Cardiac muscle cell (in vitro differentiated cells and primary cell): ENCODE measurements at regions not wholly inside any gene's neighbourhood (a gene's known extent, or its start where the extent isn't known, plus 50 kb on each side); places are given as distances from the start of the nearest gene placed in this dataset.

Experiments
- DNase-seq, 2 donors: peaks; one replicate each; pipeline versions ENCODE4 v3.0.0 to v3.0.0-alpha.2; 2010 to 2017; ENCODE audit warnings: low read depth in 1 of 2, low spot score in 1 of 2
- H3K27ac ChIP-seq: fragments of 200-600 bp; sonication (generic); 2 replicates; pipeline ENCODE4 v1.5.1; 2016
- H3K27me3 ChIP-seq: fragments of 200-600 bp; sonication (generic); 2 replicates; pipeline ENCODE4 v1.6.0; 2016; ENCODE audit warnings: control low read depth
- H3K36me3 ChIP-seq: fragments of 200-600 bp; sonication (generic); 2 replicates; pipeline ENCODE4 v1.5.1; 2016; ENCODE audit warnings: control low read depth
- H3K4me1 ChIP-seq: fragments of 200-600 bp; sonication (generic); 2 replicates; pipeline ENCODE4 v1.8.1; 2017; ENCODE audit warnings: low read depth, mild to moderate bottlenecking, mixed run types
- H3K4me3 ChIP-seq: fragments of 200-600 bp; sonication (generic); 2 replicates; pipeline ENCODE4 v1.5.1; 2016; ENCODE audit warnings: mild to moderate bottlenecking
- H3K9me3 ChIP-seq: fragments of 200-600 bp; sonication (generic); 2 replicates; pipeline ENCODE4 v1.5.1; 2017; ENCODE audit warnings: low read depth, mild to moderate bottlenecking, control low read depth
- TF ChIP-seq, protein P1 (sequence below): IDR thresholded peaks from 2 replicates; pipeline ENCODE4 v1.5.1; 2012; ENCODE audit warnings: low read depth, mild to moderate bottlenecking, low read length

DNA sequence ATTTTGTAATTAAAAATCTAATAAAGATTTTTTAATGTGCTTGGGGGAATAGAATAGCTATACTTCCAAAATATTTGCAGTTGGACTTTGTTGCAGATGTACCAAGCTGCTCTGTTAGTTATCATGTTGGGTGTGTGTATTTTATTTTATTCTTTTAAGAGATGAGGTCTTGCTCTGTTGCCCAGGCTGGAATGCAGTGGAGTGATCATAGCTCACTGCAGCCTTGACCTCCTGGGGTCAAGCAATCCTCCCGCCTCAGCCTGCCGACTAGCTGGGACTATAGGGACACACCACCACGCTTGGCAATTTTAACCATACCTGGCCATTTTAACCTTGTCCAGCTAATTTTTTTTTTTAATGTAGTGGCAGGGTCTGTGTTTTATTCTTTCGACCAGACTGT is 54.7 kb upstream of the MAP1LC3B2 start:
- no peaks in the 10 kb centered on the region for H3K36me3 ChIP-seq
- H3K4me3 ChIP-seq: no peak overlapping the region
- H3K27me3 ChIP-seq: peaks cover 3% of the 10 kb centered on the region
- DNase-seq: no peak
- TF ChIP-seq, protein P1, sequence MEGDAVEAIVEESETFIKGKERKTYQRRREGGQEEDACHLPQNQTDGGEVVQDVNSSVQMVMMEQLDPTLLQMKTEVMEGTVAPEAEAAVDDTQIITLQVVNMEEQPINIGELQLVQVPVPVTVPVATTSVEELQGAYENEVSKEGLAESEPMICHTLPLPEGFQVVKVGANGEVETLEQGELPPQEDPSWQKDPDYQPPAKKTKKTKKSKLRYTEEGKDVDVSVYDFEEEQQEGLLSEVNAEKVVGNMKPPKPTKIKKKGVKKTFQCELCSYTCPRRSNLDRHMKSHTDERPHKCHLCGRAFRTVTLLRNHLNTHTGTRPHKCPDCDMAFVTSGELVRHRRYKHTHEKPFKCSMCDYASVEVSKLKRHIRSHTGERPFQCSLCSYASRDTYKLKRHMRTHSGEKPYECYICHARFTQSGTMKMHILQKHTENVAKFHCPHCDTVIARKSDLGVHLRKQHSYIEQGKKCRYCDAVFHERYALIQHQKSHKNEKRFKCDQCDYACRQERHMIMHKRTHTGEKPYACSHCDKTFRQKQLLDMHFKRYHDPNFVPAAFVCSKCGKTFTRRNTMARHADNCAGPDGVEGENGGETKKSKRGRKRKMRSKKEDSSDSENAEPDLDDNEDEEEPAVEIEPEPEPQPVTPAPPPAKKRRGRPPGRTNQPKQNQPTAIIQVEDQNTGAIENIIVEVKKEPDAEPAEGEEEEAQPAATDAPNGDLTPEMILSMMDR: no peak
- no peak overlapping the region for H3K27ac ChIP-seq
- H3K4me1 ChIP-seq: peaks cover 5% of the 10 kb centered on the region
- no peaks in the 10 kb centered on the region for H3K9me3 ChIP-seq

DNA sequence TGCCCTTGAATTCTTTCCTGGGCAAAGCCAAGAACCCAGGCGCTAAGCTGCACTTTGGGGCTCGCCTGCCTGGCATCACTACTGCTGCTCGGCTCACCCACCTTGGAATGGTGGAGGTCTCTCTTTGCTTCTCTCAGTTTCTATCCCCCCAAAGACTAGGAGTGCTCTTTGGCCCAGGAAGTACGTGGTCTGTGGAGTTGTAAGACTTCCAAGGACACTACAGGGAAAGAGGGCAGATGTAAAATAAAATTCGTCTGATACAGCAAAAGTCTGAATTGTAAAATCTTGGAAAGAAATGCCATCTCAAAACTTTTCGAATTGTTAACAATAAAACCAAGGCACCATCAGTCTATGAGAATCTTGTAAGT is 52.5 kb upstream of the MAP1LC3B2 start:
- Histone ChIP-seq H3K27ac (no peak overlapping the region), H3K9me3 (no peaks in the 10 kb centered on the region), H3K4me1 (peaks cover 5% of the 10 kb centered on the region), H3K36me3 (no peaks in the 10 kb centered on the region), H3K4me3 (no peak overlapping the region), H3K27me3 (peaks cover 3% of the 10 kb centered on the region)
- DNase-seq: no peak
- TF ChIP-seq, protein P1: no peak

DNA sequence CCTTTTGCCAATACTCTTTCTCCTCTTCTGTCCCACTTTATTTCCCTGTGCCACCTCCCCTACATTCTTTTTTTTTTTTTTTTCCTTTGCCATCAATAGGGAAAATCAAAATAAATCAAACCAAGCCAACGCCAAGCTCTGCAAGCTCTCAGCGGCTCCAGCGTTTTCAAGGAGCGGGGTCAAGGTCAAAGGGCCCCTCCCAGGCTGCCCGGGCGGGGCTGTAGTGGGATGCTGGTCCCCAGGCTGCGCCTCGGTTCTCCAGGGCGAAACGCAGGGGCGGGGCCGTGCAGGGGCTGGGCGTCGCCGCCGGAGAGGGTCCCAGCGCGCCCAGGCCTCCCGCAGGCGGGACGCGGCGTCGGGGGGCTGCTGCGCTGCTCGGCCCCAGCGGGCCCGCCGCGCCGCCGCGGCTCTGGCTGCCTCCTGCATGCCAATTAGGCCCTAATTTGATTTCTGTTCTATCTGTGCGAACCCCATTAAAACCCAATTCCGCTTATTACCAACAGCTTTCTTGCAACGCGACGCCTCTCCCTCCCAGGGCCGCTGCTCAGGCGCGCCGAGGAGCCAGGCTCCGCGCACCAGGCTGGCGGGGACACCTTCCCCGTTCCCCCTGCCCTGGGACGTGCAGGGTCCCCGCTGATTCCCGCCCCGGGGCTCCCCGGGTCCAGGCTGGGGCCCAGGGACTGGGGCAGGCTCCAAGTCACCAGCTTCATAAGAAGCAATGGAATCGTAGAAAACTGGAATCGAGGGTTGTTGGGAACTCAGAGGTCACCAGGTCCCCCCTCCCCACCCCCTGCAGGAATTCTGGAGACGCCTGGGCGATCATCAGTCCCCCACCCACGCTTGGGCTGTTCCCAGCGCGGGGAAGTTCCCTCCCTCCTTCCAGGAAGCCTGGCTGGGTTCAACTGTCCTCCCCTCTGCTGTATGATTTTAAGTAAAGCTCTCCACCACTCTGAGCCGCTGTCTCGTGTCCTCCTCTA is 50.7 kb upstream of the MAP1LC3B2 start:
- DNase-seq: peak; percentile 54 to 62
- H3K9me3 ChIP-seq: no peaks in the 10 kb centered on the region
- H3K4me1 ChIP-seq: peaks cover 5% of the 10 kb centered on the region
- H3K27me3 ChIP-seq: peaks cover 3% of the 10 kb centered on the region
- H3K36me3 ChIP-seq: no peaks in the 10 kb centered on the region
- H3K27ac ChIP-seq: no peak overlapping the region
- TF ChIP-seq, protein P1: no peak
- peak overlapping the region; percentile 29 for H3K4me3 ChIP-seq
